Head of caudate nucleus (tissue), 42 donors: ENCODE measurements at regions not wholly inside any gene's neighbourhood (a gene's known extent, or its start where the extent isn't known, plus 50 kb on each side); places are given as distances from the start of the nearest gene placed in this dataset.
"Not testable (repeated sequence)": the region's sequence is repeated elsewhere in the genome, so short reads cannot be mapped to it uniquely, and the experiment has no call there.

Experiments
- DNase-seq, 42 donors: peaks; one replicate each; pipeline versions ENCODE4 v3.0.0 to v3.0.0-alpha.2; 2020 to 2021; ENCODE audit warnings: mixed read lengths in 7 of 42
- intact Hi-C: fragments of 100-400 bp; cut with DNase I; formaldehyde crosslinking; loops from one replicate; pipeline ENCODE4 v1.15.0; 2022

GRCh38 chr2:142769761-142770160 is 107.7 kb upstream of the KYNU start:
- DNase-seq = no peak
- intact Hi-C loops = no loop called here

- intact Hi-C loops = no loop called here
- DNase-seq = no peak
Measured at GRCh38 chr2:142767847-142768246, 109.6 kb upstream of the KYNU start.

- no peak for DNase-seq
Measured at GRCh38 chr2:142758973-142759372, 118.5 kb upstream of the KYNU start.

GRCh38 chr2:142757111-142757510 is 120.4 kb upstream of the KYNU start:
- no peak for DNase-seq
- intact Hi-C loops = no loop called here

More at GRCh38 chr2:142758973-142759372, 118.5 kb upstream of the KYNU start:
- intact Hi-C loops = no loop called here

GRCh38 chr2:142756430-142756829 is 121.0 kb upstream of the KYNU start:
- DNase-seq = no peak
- intact Hi-C loops = no loop called here

- no peak for DNase-seq
- intact Hi-C loops = no loop called here
Measured at GRCh38 chr2:142755191-142755590, 122.3 kb upstream of the KYNU start.

GRCh38 chr2:142754182-142754581 is 123.3 kb upstream of the KYNU start:
- DNase-seq = no peak
- intact Hi-C loops = no loop called here

- intact Hi-C loops = no loop called here
- DNase-seq = no peak
Measured at GRCh38 chr2:142750858-142751257, 126.6 kb upstream of the KYNU start.

GRCh38 chr2:142748559-142749099 is 128.8 kb upstream of the KYNU start:
- no peak for DNase-seq
- intact Hi-C loops = no loop called here

GRCh38 chr2:142745691-142746090 is 131.8 kb upstream of the KYNU start:
- intact Hi-C loops = no loop called here
- DNase-seq = no peak

- peak in 3 of 42 donors; percentile 3 to 60 (median 9) for DNase-seq
- intact Hi-C loops = no loop called here
Measured at GRCh38 chr2:142742371-142743214, 134.9 kb upstream of the KYNU start.

- no peak for DNase-seq
- intact Hi-C loops = no loop called here
Measured at GRCh38 chr2:142741764-142742269, 135.6 kb upstream of the KYNU start.

- no peak for DNase-seq
- intact Hi-C loops = no loop called here
Measured at GRCh38 chr2:142734770-142735169, 142.7 kb upstream of the KYNU start.

- intact Hi-C loops = no loop called here
- no peak for DNase-seq
Measured at GRCh38 chr2:142734231-142734630, 143.2 kb upstream of the KYNU start.

- intact Hi-C loops = not testable (repeated sequence)
Measured at GRCh38 chr2:142729814-142730213, 147.7 kb upstream of the KYNU start.

GRCh38 chr2:142727821-142728478 is 149.5 kb upstream of the KYNU start:
- intact Hi-C loops, DNase-seq: not testable (repeated sequence)

More at GRCh38 chr2:142729814-142730213, 147.7 kb upstream of the KYNU start:
- DNase-seq = not testable (repeated sequence)

GRCh38 chr2:142725386-142725785 is 152.1 kb upstream of the KYNU start:
- peak in 23 of 42 donors; percentile 3 to 71 (median 28) for DNase-seq
- intact Hi-C loops = no loop called here

- DNase-seq = no peak
- intact Hi-C loops = no loop called here
Measured at GRCh38 chr2:142724713-142725349, 152.6 kb upstream of the KYNU start.

- DNase-seq = no peak
- intact Hi-C loops = no loop called here
Measured at GRCh38 chr2:142724186-142724585, 153.3 kb upstream of the KYNU start.

GRCh38 chr2:142723236-142723635 is 154.2 kb upstream of the KYNU start:
- intact Hi-C loops = no loop called here
- DNase-seq = no peak
